ENCODE measurements at regions not wholly inside any gene's neighbourhood (a gene's known extent, or its start where the extent isn't known, plus 50 kb on each side); places are given as distances from the start of the nearest gene placed in this dataset.

- Histone ChIP-seq H3K27me3 (ENCODE audit: control insufficient read depth, insufficient read depth, low read length) (no peaks in the 10 kb centered on the region), H3K4me3 (ENCODE audit: low read depth, low read length) (no peak overlapping the region), H3K36me3 (ENCODE audit: control insufficient read depth, insufficient read depth, low read length) (no peaks in the 10 kb centered on the region)
- CTCF ChIA-PET, result interaction anchor here (1.0 to 1.3 kb wide), 2 partner anchors 9 to 10 kb away, joined by 3 to 4 read pairs; no protein-coding TSS in a partner anchor
- no peak for TF ChIP-seq CTCF (IDR thresholded peaks at IDR 0.05; ENCODE audit: insufficient read depth, low read depth, low read length)
- DNase-seq (ENCODE audit: low read depth), result no peak
- POLR2A ChIA-PET, result no interaction called here
Measured at GRCh38 chr2:171230176-171230575, 69.5 kb upstream of the TLK1 start.

- H3K36me3 ChIP-seq (ENCODE audit: control insufficient read depth, insufficient read depth, low read length), result no peaks in the 10 kb centered on the region
- no peak for TF ChIP-seq CTCF (IDR thresholded peaks at IDR 0.05; ENCODE audit: insufficient read depth, low read depth, low read length)
- DNase-seq (ENCODE audit: low read depth), result no peak
- H3K27me3 ChIP-seq (ENCODE audit: control insufficient read depth, insufficient read depth, low read length), result no peaks in the 10 kb centered on the region
- POLR2A ChIA-PET, result no interaction called here
- H3K4me3 ChIP-seq (ENCODE audit: low read depth, low read length), result no peak overlapping the region
- CTCF ChIA-PET, result interaction anchor here (1.3 kb wide), 1 partner anchor 10 kb away, joined by 4 read pairs; no protein-coding TSS in a partner anchor
Measured at GRCh38 chr2:171228826-171229225, 68.1 kb upstream of the TLK1 start.

GRCh38 chr2:171227066-171227782, 66.5 kb upstream of the TLK1 start:
- POLR2A ChIA-PET, result no interaction called here
- H3K36me3 ChIP-seq (ENCODE audit: control insufficient read depth, insufficient read depth, low read length), result no peaks in the 10 kb centered on the region
- no peak for DNase-seq (ENCODE audit: low read depth)
- no peak for TF ChIP-seq CTCF (IDR thresholded peaks at IDR 0.05; ENCODE audit: insufficient read depth, low read depth, low read length)
- CTCF ChIA-PET, result interaction anchor here (0.8 kb wide), 1 partner anchor 54 kb away, joined by 3 read pairs; no protein-coding TSS in a partner anchor
- H3K4me3 ChIP-seq (ENCODE audit: low read depth, low read length), result no peak overlapping the region
- H3K27me3 ChIP-seq (ENCODE audit: control insufficient read depth, insufficient read depth, low read length), result no peaks in the 10 kb centered on the region

- Histone ChIP-seq H3K4me3 (ENCODE audit: low read depth, low read length) (no peak overlapping the region), H3K27me3 (ENCODE audit: control insufficient read depth, insufficient read depth, low read length) (no peaks in the 10 kb centered on the region), H3K36me3 (ENCODE audit: control insufficient read depth, insufficient read depth, low read length) (no peaks in the 10 kb centered on the region)
- no peak for DNase-seq (ENCODE audit: low read depth)
- POLR2A ChIA-PET, result no interaction called here
- CTCF ChIA-PET, result interaction anchor here (0.8 kb wide), 1 partner anchor 53 kb away, joined by 3 read pairs; no protein-coding TSS in a partner anchor
- no peak for TF ChIP-seq CTCF (IDR thresholded peaks at IDR 0.05; ENCODE audit: insufficient read depth, low read depth, low read length)
Measured at GRCh38 chr2:171226461-171226860, 65.8 kb upstream of the TLK1 start.

GRCh38 chr2:171225989-171226388, 65.3 kb upstream of the TLK1 start:
- H3K27me3 ChIP-seq (ENCODE audit: control insufficient read depth, insufficient read depth, low read length), result no peaks in the 10 kb centered on the region
- no peak for TF ChIP-seq CTCF (IDR thresholded peaks at IDR 0.05; ENCODE audit: insufficient read depth, low read depth, low read length)
- no peak for DNase-seq (ENCODE audit: low read depth)
- no peaks in the 10 kb centered on the region for H3K36me3 ChIP-seq (ENCODE audit: control insufficient read depth, insufficient read depth, low read length)
- CTCF ChIA-PET, result no interaction called here
- H3K4me3 ChIP-seq (ENCODE audit: low read depth, low read length), result no peak overlapping the region
- POLR2A ChIA-PET, result no interaction called here
